SK-N-SH treated with all-trans-retinoic acid at 6 μM for 48 hours (cell line): ENCODE measurements at regions not wholly inside any gene's neighbourhood (a gene's known extent, or its start where the extent isn't known, plus 50 kb on each side); places are given as distances from the start of the nearest gene placed in this dataset.

Experiments used
- ATAC-seq: fragments of 200-7000 bp; cut with Tn5 transposase; 3 replicates; pipeline ENCODE4 v1.9.1; 2020; ENCODE audit warnings: mild to moderate bottlenecking, moderate library complexity
- ARNTL ChIP-seq: fragments of 450-650 bp; formaldehyde crosslinking; IDR thresholded peaks from 2 replicates; pipeline ENCODE4 v1.5.0; 2020; ENCODE audit warnings: low read depth, mild to moderate bottlenecking, moderate library complexity, borderline replicate concordance
- CREB5 ChIP-seq: fragments of 250-450 bp; sonication (Bioruptor Pico); IDR thresholded peaks from 2 replicates; pipeline ENCODE4 v1.5.1; 2020; ENCODE audit warnings: low read depth, mild to moderate bottlenecking, moderate library complexity
- CSDC2 ChIP-seq: fragments of 250-450 bp; sonication (Bioruptor Pico); IDR thresholded peaks from 2 replicates; pipeline ENCODE4 v1.5.0; 2020; ENCODE audit warnings: mild to moderate bottlenecking, moderate library complexity
- CSRNP3 ChIP-seq: fragments of 250-450 bp; sonication (Bioruptor Pico); IDR thresholded peaks from 2 replicates; pipeline ENCODE4 v1.5.1; 2021; ENCODE audit warnings: mild to moderate bottlenecking, moderate library complexity
- ESRRG ChIP-seq: fragments of 250-450 bp; sonication (Bioruptor Pico); IDR thresholded peaks from 2 replicates; pipeline ENCODE4 v1.6.1; 2021; ENCODE audit warnings: mild to moderate bottlenecking
- GLIS3 ChIP-seq: fragments of 250-450 bp; sonication (Bioruptor Pico); IDR thresholded peaks from 2 replicates; pipeline ENCODE4 v1.5.0; 2020; ENCODE audit warnings: mild to moderate bottlenecking, moderate library complexity
- OSR1 ChIP-seq: fragments of 250-450 bp; sonication (Bioruptor Pico); IDR thresholded peaks from 2 replicates; pipeline ENCODE4 v1.8.0; 2022; ENCODE audit warnings: moderate library complexity, mild to moderate bottlenecking, inconsistent platforms
- PATZ1 ChIP-seq: fragments of 250-450 bp; sonication (Bioruptor Pico); IDR thresholded peaks from 2 replicates; pipeline ENCODE4 v1.8.0; 2020; ENCODE audit warnings: mild to moderate bottlenecking, moderate library complexity, borderline replicate concordance
- POU6F1 ChIP-seq: fragments of 250-450 bp; sonication (Bioruptor Pico); IDR thresholded peaks from 2 replicates; pipeline ENCODE4 v1.8.0; 2021; ENCODE audit warnings: low read depth, mild to moderate bottlenecking, moderate library complexity, borderline replicate concordance
- PPARA ChIP-seq: fragments of 250-450 bp; sonication (Bioruptor Pico); IDR thresholded peaks from 2 replicates; pipeline ENCODE4 v1.5.0; 2020; ENCODE audit warnings: mild to moderate bottlenecking, borderline replicate concordance
- RARB ChIP-seq: fragments of 250-450 bp; sonication (Bioruptor Pico); IDR thresholded peaks from 2 replicates; pipeline ENCODE4 v1.8.0; 2021; ENCODE audit warnings: mild to moderate bottlenecking, moderate library complexity
- SNAI2 ChIP-seq: fragments of 250-450 bp; sonication (Bioruptor Pico); IDR thresholded peaks from 2 replicates; pipeline ENCODE4 v1.5.0; 2020; ENCODE audit warnings: mild to moderate bottlenecking, moderate library complexity
- TCF4 ChIP-seq: fragments of 250-450 bp; sonication (Bioruptor Pico); IDR thresholded peaks from 2 replicates; pipeline ENCODE4 v1.8.0; 2021; ENCODE audit warnings: mild to moderate bottlenecking, moderate library complexity, borderline replicate concordance
- TOX ChIP-seq: fragments of 250-450 bp; sonication (Bioruptor Pico); IDR thresholded peaks from 2 replicates; pipeline ENCODE4 v1.8.0; 2021; ENCODE audit warnings: mild to moderate bottlenecking, moderate library complexity, borderline replicate concordance
- TSHZ2 ChIP-seq: fragments of 250-450 bp; sonication (Bioruptor Pico); IDR thresholded peaks from 2 replicates; pipeline ENCODE4 v1.5.0; 2020; ENCODE audit warnings: mild to moderate bottlenecking, moderate library complexity
- ZC3H10 ChIP-seq: fragments of 250-450 bp; sonication (Bioruptor Pico); IDR thresholded peaks from 2 replicates; pipeline ENCODE4 v1.5.1; 2021; ENCODE audit warnings: mild to moderate bottlenecking, moderate library complexity
- ZFP3 ChIP-seq: fragments of 250-450 bp; sonication (Bioruptor Pico); IDR thresholded peaks from 2 replicates; pipeline ENCODE4 v1.5.0; 2020; ENCODE audit warnings: mild to moderate bottlenecking, moderate library complexity
- ZFP30 ChIP-seq: fragments of 450-650 bp; formaldehyde crosslinking; IDR thresholded peaks from 2 replicates; pipeline ENCODE4 v1.5.0; 2022; ENCODE audit warnings: mild to moderate bottlenecking, moderate library complexity
- ZNF565 ChIP-seq: fragments of 450-650 bp; formaldehyde crosslinking; conservative IDR thresholded peaks from 2 replicates; pipeline ENCODE4 v1.5.0; 2020; ENCODE audit warnings: low read depth, mild to moderate bottlenecking, moderate library complexity
- ZNF70 ChIP-seq: fragments of 450-650 bp; formaldehyde crosslinking; IDR thresholded peaks from 2 replicates; pipeline ENCODE4 v1.5.0; 2020; ENCODE audit warnings: mild to moderate bottlenecking, moderate library complexity

- TF ChIP-seq TSHZ2 (CRISPR knock-in tag): no peak
- TF ChIP-seq ZC3H10 (CRISPR knock-in tag): no peak
- no peak for TF ChIP-seq PPARA
- TF ChIP-seq ZNF565 (CRISPR knock-in tag): no peak
These were observed 295.7 kb downstream of the CDC5L start (continued) for GRCh38 chr6:44682987-44683779.

- TF ChIP-seq RARB (CRISPR knock-in tag): no peak
- no peak for TF ChIP-seq ZC3H10 (CRISPR knock-in tag)
- TF ChIP-seq OSR1 (CRISPR knock-in tag): no peak
- no peak for TF ChIP-seq CSDC2 (CRISPR knock-in tag)
- TF ChIP-seq GLIS3: no peak
- no peak for TF ChIP-seq ESRRG (CRISPR knock-in tag)
- TF ChIP-seq ZFP3 (CRISPR knock-in tag): no peak
- TF ChIP-seq PPARA: no peak
- no peak for TF ChIP-seq TCF4 (CRISPR knock-in tag)
- TF ChIP-seq PATZ1 (CRISPR knock-in tag): no peak
- TF ChIP-seq ARNTL (CRISPR knock-in tag): no peak
- TF ChIP-seq TSHZ2 (CRISPR knock-in tag): no peak
- no peak for TF ChIP-seq ZFP30 (CRISPR knock-in tag)
- TF ChIP-seq ZNF565 (CRISPR knock-in tag): no peak
- TF ChIP-seq POU6F1 (CRISPR knock-in tag): no peak
- no peak for TF ChIP-seq CSRNP3 (CRISPR knock-in tag)
- no peak for TF ChIP-seq SNAI2 (CRISPR knock-in tag)
- no peak for TF ChIP-seq TOX
- TF ChIP-seq CREB5 (CRISPR knock-in tag): no peak
- no peak for TF ChIP-seq ZNF70
- ATAC-seq: no peak
These were observed 297.7 kb downstream of the CDC5L start for GRCh38 chr6:44685213-44685612.
